HG02938 (cell line): ENCODE measurements at regions not wholly inside any gene's neighbourhood (a gene's known extent, or its start where the extent isn't known, plus 50 kb on each side); places are given as distances from the start of the nearest gene placed in this dataset.
"Not testable (repeated sequence)": the region's sequence is repeated elsewhere in the genome, so short reads cannot be mapped to it uniquely, and the experiment has no call there.

ENCODE experiments used
- ATAC-seq: cut with Tn5 transposase; IDR thresholded peaks from one replicate; pipeline ENCODE4 v1.9.1; 2021; ENCODE audit warnings: mild to moderate bottlenecking, moderate library complexity; ENCODE audit not compliant: unreplicated experiment

DNA sequence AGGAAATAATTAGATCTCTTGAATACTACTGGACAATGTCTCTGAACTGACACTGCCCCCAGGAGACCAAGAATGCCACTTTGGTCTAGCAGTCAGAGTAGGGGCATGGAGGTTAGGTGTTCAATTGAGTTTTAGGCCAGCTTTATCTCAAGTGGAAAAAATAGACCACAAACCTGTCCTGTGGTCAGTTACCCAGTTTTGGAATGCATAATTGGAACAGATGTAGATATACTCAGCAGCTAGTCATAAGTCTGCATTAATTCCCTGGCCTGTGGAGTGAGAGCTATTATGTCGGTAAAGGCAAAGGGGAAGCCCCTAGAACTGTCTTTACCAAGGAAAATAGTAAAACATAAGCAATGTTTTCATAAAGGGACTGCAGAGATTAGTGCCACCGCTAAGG is 587.7 kb downstream of the GLUD2 start:
- ATAC-seq = no peak

GRCh38 chrX:121639781-121640180 is 592.4 kb downstream of the GLUD2 start:
- ATAC-seq = no peak

GRCh38 chrX:121641560-121641959 is 594.1 kb downstream of the GLUD2 start:
- no peak for ATAC-seq

- ATAC-seq = no peak
Measured at GRCh38 chrX:121642415-121642814, 595.0 kb downstream of the GLUD2 start.

DNA sequence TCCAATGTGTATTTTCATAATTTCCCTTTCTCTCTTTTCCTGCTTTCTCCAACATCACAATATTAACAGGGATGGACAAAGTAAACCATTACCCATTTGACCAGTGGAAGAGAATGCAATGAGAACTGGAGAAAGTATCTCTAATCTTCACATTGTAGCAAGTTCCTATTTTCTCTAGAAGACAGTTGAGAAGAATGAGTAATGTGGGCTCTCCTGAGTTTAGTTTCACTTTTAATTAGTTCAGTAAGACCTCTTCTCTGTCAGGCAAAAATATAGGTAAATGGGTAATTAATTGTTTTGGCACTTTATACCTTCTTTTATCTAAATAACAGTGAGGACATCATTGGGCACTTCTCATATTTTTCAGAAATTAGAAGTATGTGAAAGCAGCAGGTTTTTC is 602.0 kb downstream of the GLUD2 start:
- ATAC-seq = no peak

DNA sequence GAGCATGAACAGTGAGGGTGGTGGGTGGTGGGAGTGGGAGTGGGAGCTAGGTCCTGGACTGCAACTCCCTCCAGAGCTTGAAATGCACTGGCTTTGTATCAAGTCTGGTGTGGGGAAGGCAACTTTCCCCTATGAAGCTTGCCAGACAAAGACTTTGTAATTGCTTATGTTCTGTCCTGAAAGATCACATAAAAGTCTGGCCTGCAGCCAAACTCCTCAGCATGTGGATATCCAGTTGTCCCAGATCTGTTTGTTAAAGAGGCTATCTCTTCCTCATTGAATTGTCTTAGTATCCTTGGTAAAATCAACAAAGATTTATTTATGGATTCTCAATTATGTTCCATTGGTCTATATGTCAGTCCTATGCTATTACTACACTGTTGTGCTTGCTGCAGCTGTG is 607.9 kb downstream of the GLUD2 start:
- ATAC-seq = no peak

DNA sequence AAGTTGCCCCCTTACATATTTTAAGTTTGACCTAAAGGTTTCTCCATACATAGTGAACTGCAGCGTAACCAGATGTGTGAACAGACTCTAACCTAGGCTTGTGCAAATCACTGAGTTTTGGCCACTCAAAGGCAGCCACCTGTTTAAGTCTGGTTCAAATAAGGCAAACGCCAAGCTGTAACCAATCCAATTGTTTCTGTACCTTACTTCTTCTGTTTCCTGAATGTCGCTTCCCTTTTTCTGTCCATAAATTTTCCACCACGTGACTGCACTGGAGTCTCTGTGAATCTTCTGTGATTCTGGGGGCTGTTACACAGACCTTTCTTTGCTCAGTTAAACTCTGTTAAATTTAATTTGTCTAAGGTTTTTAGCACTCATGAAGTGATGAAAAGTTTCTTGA is 618.8 kb downstream of the GLUD2 start:
- ATAC-seq = no peak

DNA sequence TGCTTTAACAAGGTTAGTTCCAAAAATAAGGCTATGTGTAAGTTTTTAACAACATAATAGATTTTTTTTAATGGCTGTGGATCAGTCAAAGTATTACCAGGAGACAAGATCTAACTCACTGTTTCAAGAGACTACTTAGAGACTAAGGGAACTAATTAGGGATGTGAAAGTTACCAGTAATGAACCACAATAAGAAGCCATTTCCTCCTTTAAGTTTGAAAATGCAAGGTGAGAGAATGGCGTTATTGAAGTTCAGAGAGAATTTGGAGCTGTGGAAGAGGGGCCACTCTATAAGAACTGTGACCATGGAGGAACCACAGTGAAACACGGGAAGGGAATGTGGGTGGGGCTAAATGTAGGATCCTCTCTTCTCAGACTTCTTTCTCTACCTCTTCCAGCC is 624.2 kb downstream of the GLUD2 start:
- no peak for ATAC-seq

- ATAC-seq = not testable (repeated sequence)
Measured at GRCh38 chrX:121709236-121709635, 661.8 kb downstream of the GLUD2 start.

GRCh38 chrX:121733514-121733913 is 686.1 kb downstream of the GLUD2 start:
- ATAC-seq = no peak

GRCh38 chrX:121746105-121746504 is 698.7 kb downstream of the GLUD2 start:
- no peak for ATAC-seq

DNA sequence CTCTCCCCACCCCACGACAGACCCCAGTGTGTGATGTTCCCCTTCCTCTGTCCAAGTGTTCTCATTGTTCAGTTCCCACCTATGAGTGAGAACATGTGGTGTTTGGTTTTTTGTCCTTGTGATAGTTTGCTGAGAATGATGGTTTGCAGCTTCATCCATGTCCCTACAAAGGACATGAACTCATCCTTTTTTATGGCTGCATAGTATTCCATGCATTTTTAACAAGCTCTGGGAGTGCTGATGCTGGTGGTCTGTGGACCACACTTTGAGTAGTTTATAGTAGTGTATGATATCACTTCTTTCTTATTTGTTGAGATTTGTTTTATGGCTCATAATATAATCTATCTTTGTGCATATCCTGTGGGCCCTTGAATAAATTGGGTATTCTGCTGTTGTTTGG is 706.2 kb downstream of the GLUD2 start:
- not testable (repeated sequence) for ATAC-seq

GRCh38 chrX:121754301-121754700 is 706.9 kb downstream of the GLUD2 start:
- ATAC-seq = no peak

GRCh38 chrX:121755541-121755940 is 708.1 kb downstream of the GLUD2 start:
- ATAC-seq = no peak

DNA sequence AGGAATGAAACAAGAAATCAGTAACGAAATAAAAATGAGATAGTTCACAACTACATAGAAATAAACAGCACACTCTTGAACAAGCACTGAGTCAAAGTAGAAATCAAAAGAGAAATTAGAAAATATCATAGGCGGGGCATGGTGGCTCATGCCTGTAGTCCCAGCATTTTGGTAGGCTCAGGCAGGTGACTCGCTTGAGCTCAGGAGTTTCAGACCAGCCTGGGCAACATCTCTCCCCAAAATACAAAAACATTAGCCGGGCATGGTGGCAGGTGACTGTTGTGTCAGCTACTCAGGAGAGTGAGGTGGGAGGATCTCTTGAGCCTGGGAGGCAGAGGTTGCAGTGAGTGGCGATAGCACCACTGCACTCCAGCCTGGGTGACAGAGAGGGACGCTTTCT is 714.4 kb downstream of the GLUD2 start:
- ATAC-seq = no peak

DNA sequence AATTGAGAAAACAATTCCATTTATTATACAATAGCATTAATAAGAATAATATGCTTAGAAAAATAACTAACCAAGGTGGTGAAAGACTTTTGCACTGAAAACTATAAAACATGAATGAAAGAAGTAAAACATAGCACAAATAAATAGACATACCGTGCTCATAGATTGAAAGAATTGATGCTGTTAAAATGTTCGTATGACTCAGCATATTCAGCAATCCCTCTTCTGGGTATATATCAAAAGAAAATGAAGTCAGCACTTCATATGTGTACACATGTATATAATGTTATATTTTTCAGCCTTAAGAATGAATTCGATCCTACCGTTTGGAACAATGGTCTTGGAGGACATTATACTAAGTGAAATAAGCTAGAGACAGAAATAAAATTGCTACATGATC is 716.3 kb downstream of the GLUD2 start:
- ATAC-seq = no peak

GRCh38 chrX:121768210-121768609 is 720.8 kb downstream of the GLUD2 start:
- not testable (repeated sequence) for ATAC-seq

DNA sequence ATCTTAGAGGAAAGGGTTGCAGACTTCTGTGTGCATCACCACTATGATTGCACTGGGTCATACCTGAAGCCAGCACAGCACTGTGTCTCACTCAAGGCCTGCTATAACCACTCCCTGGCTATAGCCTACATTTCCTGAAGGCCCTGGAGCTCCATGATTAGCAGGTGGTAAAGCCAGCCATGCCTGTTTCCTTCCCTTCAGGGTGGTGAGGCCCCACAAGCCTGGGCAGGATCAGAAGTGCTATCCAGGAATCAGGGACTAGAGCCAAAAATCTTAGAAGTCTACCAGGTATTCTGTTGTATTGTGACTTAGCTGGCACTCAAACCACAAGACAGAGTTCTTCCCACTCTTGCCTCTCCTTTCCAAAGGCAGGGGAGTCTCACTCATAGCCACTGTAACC is 734.6 kb downstream of the GLUD2 start:
- ATAC-seq = no peak

- no peak for ATAC-seq
Measured at GRCh38 chrX:121782544-121782943, 735.1 kb downstream of the GLUD2 start.

GRCh38 chrX:121782976-121783375 is 735.6 kb downstream of the GLUD2 start:
- no peak for ATAC-seq

- no peak for ATAC-seq
Measured at GRCh38 chrX:121802881-121803412, 755.5 kb downstream of the GLUD2 start.

DNA sequence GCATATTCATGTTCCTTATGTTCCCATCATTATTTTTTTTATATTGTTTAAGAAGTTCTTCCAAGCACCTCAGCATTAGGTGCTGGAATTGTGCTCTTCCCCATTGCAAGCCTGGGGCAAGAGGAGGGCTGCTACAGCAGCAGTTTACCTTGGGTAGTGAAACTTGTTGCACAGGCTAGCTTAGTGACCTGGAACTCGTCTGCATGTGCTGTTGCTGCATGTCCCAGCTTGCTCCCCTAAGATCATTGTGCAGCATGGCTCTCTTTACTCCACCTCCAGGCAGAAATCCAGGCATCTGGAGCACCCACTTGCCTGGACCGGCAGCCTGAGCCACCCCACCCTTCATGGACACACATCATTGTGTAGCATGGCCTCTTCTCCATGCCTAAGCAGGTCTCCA is 776.0 kb downstream of the GLUD2 start:
- ATAC-seq = no peak

DNA sequence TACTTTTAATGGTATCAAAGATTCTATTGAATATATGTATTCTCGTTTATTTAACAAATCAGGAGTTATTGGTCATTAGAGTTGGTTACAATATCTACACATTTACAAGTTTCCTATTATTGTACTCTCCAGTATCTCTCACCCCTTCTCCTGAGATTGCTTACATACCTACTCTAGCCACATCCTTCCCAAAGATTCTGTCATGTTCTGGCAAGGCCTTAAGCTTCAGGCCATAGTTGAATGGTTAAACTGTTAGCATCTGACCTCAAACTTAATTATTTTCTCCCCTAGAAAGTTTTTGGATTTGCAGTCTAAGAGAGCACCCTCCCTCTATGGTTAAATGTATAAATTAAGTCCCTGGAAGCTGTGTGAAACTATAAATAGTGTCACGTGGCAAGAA is 784.2 kb downstream of the GLUD2 start:
- ATAC-seq = no peak

DNA sequence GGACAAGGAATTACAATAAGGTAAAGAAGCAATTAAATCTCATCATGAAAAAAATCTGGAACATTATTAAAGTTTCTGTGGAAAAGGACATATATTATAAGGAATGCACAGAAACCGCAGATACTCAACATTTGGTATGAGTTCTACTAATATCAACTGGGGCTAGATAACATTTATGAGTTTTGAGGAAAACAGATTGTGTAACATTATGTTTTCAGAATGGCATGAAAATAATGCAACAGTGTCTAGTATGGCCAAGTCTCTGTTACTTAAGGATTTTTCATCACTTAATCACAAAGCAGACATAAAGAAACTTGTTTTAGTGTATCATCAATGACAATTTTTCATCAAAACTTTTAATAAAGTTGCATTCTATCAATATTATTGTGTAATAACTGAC is 785.0 kb downstream of the GLUD2 start:
- ATAC-seq = no peak
